Prostate gland (tissue), 2 donors: ENCODE measurements at regions not wholly inside any gene's neighbourhood (a gene's known extent, or its start where the extent isn't known, plus 50 kb on each side); places are given as distances from the start of the nearest gene placed in this dataset.

Experiments
- DNase-seq: peaks from one replicate; pipeline ENCODE4 v3.0.0-alpha.2; 2019; ENCODE audit warnings: low spot score
- H3K27ac ChIP-seq, 2 donors: fragments of 200-600 bp; sonication (generic); 2 replicates each; pipeline ENCODE4 v1.5.1; 2017 to 2019
- H3K27me3 ChIP-seq: fragments of 200-600 bp; sonication (generic); replicated peaks from 2 replicates; pipeline ENCODE4 v1.5.1; 2019; ENCODE audit not compliant: insufficient read depth
- H3K36me3 ChIP-seq, 2 donors: fragments of 200-600 bp; sonication (generic); 1 replicate in 1 of 2; 2 replicates in 1 of 2; pipeline versions ENCODE4 v1.5.1 to v1.8.1; 2017 to 2019
- H3K4me1 ChIP-seq: fragments of 200-600 bp; sonication (generic); replicated peaks from 2 replicates; pipeline ENCODE4 v1.5.1; 2019
- H3K4me3 ChIP-seq, 2 donors: fragments of 200-600 bp; sonication (generic); 2 replicates each; pipeline ENCODE4 v1.5.1; 2017 to 2019
- H3K9me3 ChIP-seq: fragments of 200-600 bp; sonication (generic); 2 replicates; pipeline ENCODE4 v1.5.1; 2017
- CTCF ChIP-seq, 4 experiments: fragments of 200-600 bp in 2 of 4; fragments of 450-650 bp in 2 of 4; sonication (generic) in 2 of 4; IDR thresholded peaks; 1 replicate in 3 of 4; 2 replicates in 1 of 4; pipeline ENCODE4 v1.5.1; 2016 to 2019; ENCODE audit warnings: antibody characterized with exemption in 4 of 4, mild to moderate bottlenecking in 2 of 4, moderate library complexity in 2 of 4
- POLR2A ChIP-seq: fragments of 450-650 bp; IDR thresholded peaks from one replicate; pipeline ENCODE4 v1.6.1; 2016; ENCODE audit warnings: antibody characterized with exemption, mild to moderate bottlenecking
- POLR2AphosphoS5 ChIP-seq: sonication (generic); formaldehyde crosslinking; IDR thresholded peaks from one replicate; pipeline ENCODE4 v1.6.1; 2017; ENCODE audit warnings: antibody characterized with exemption
- whole genome bisulfite sequencing: methylation state at CpG from one replicate; pipeline ENCODE4 v1.1.5; 2018; 5-methylcytosine and 5-hydroxymethylcytosine counted together
- intact Hi-C: fragments of 100-400 bp; cut with DNase I; formaldehyde crosslinking; loops from one replicate; pipeline ENCODE4 v1.14.2; 2022

- intact Hi-C loops, result no loop called here
- no peak for DNase-seq
- 85% methylated on average over 1 of the region's 1 CpG for WGBS
- Histone ChIP-seq H3K4me3 (no peak overlapping the region), H3K9me3 (no peaks in the 10 kb centered on the region), H3K27ac (no peak overlapping the region), H3K27me3 (no peaks in the 10 kb centered on the region), H3K4me1 (no peaks in the 10 kb centered on the region), H3K36me3 (no peaks in the 10 kb centered on the region)
- TF ChIP-seq POLR2A (no peak), POLR2AphosphoS5 (no peak), CTCF (IDR thresholded peaks at IDR 0.05) (no peak)
These were observed 146.1 kb upstream of the SLC24A5 start for GRCh38 chr15:47974724-47975123.

- Histone ChIP-seq H3K4me1 (no peaks in the 10 kb centered on the region), H3K9me3 (no peaks in the 10 kb centered on the region), H3K36me3 (no peaks in the 10 kb centered on the region), H3K4me3 (no peak overlapping the region), H3K27me3 (no peaks in the 10 kb centered on the region), H3K27ac (no peak overlapping the region)
- intact Hi-C loops, result no loop called here
- DNase-seq, result no peak
- TF ChIP-seq CTCF (IDR thresholded peaks at IDR 0.05) (no peak), POLR2AphosphoS5 (no peak), POLR2A (no peak)
These were observed 145.4 kb upstream of the SLC24A5 start for GRCh38 chr15:47975427-47975826.

DNA sequence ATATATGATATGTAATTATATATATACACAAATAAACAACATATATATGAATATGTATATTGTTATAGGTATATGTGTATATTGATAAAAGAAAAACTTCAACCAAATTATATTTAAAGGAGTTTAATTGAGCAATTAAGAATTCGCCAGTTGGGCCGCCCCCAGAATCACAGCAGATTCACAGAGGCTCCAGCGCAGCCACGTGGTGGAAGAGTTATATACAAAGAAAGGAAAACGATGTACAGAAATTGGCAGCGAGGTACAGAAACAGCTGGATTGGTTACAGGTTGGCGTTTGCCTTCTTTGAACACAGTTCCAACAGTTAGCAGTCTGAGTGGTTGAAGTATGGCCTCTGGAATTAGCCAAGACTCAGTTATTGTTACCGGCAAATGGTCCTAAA lies 137.3 kb upstream of the SLC24A5 start:
- Histone ChIP-seq H3K27me3 (no peaks in the 10 kb centered on the region), H3K4me3 (no peak overlapping the region), H3K36me3 (no peaks in the 10 kb centered on the region), H3K4me1 (no peaks in the 10 kb centered on the region), H3K27ac (no peak overlapping the region), H3K9me3 (no peaks in the 10 kb centered on the region)
- 74% methylated on average over 8 of the region's 8 CpGs for WGBS
- intact Hi-C loops, result no loop called here
- no peak for DNase-seq
- TF ChIP-seq POLR2AphosphoS5 (no peak), CTCF (IDR thresholded peaks at IDR 0.05) (no peak), POLR2A (no peak)

- Histone ChIP-seq H3K27me3 (no peaks in the 10 kb centered on the region), H3K9me3 (no peaks in the 10 kb centered on the region), H3K27ac (no peak overlapping the region), H3K36me3 (no peaks in the 10 kb centered on the region), H3K4me1 (no peaks in the 10 kb centered on the region), H3K4me3 (no peak overlapping the region)
- TF ChIP-seq CTCF (IDR thresholded peaks at IDR 0.05) (no peak), POLR2AphosphoS5 (no peak), POLR2A (no peak)
- WGBS, result 94% methylated on average over 4 of the region's 4 CpGs
- intact Hi-C loops, result no loop called here
- DNase-seq, result no peak
These were observed 135.2 kb upstream of the SLC24A5 start for GRCh38 chr15:47985568-47985967.

DNA sequence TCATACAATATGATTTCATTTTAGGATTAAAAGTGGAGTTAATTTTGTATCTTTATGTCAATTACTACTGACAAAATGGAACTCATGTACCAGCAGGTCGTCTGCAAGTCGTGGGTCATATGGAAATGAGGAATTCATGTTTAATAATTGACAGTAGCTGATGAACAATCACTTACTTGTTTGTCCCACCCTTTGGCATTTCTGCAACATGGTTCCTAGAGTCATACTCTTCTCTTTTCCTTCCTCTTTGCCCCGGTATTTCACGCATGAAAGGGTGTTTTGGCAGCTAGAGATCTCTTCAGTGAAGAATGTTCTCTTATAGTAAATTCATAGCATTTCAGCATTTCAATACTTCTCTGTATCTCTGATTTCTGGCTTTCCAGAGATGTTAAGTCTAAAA lies 133.3 kb upstream of the SLC24A5 start:
- Histone ChIP-seq H3K27ac (no peak overlapping the region), H3K36me3 (no peaks in the 10 kb centered on the region), H3K9me3 (no peaks in the 10 kb centered on the region), H3K27me3 (no peaks in the 10 kb centered on the region), H3K4me3 (no peak overlapping the region), H3K4me1 (no peaks in the 10 kb centered on the region)
- TF ChIP-seq POLR2AphosphoS5 (no peak), POLR2A (no peak), CTCF (IDR thresholded peaks at IDR 0.05) (no peak)
- 74% methylated on average over 4 of the region's 4 CpGs for WGBS
- no peak for DNase-seq
- intact Hi-C loops, result no loop called here
